Peyer's patch (tissue), 4 donors: ENCODE measurements at regions not wholly inside any gene's neighbourhood (a gene's known extent, or its start where the extent isn't known, plus 50 kb on each side); places are given as distances from the start of the nearest gene placed in this dataset.

Experiments used
- POLR2A ChIP-seq, 2 donors: fragments of 450-650 bp; IDR thresholded peaks; one replicate each; pipeline ENCODE4 v1.5.1; 2017; ENCODE audit warnings: antibody characterized with exemption in 2 of 2, mild to moderate bottlenecking in 2 of 2, moderate library complexity in 2 of 2
- TF ChIP-seq, protein P1 (sequence below), 6 experiments: fragments of 450-650 bp in 4 of 6; fragments of 200-600 bp in 2 of 6; sonication (generic) in 1 of 6; IDR thresholded peaks; one replicate each; pipeline ENCODE4 v1.5.1; 2017 to 2019; ENCODE audit warnings: antibody characterized with exemption in 6 of 6, mild to moderate bottlenecking in 3 of 6, moderate library complexity in 1 of 6

- TF ChIP-seq, protein P1, sequence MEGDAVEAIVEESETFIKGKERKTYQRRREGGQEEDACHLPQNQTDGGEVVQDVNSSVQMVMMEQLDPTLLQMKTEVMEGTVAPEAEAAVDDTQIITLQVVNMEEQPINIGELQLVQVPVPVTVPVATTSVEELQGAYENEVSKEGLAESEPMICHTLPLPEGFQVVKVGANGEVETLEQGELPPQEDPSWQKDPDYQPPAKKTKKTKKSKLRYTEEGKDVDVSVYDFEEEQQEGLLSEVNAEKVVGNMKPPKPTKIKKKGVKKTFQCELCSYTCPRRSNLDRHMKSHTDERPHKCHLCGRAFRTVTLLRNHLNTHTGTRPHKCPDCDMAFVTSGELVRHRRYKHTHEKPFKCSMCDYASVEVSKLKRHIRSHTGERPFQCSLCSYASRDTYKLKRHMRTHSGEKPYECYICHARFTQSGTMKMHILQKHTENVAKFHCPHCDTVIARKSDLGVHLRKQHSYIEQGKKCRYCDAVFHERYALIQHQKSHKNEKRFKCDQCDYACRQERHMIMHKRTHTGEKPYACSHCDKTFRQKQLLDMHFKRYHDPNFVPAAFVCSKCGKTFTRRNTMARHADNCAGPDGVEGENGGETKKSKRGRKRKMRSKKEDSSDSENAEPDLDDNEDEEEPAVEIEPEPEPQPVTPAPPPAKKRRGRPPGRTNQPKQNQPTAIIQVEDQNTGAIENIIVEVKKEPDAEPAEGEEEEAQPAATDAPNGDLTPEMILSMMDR (IDR thresholded peaks at IDR 0.05), result no peak
- TF ChIP-seq POLR2A (IDR thresholded peaks at IDR 0.05), result no peak
Measured at GRCh38 chr20:50311308-50312001, 120.8 kb downstream of the CEBPB start.
